HG03039 (cell line): ENCODE measurements at regions not wholly inside any gene's neighbourhood (a gene's known extent, or its start where the extent isn't known, plus 50 kb on each side); places are given as distances from the start of the nearest gene placed in this dataset.
"Not testable (repeated sequence)": the region's sequence is repeated elsewhere in the genome, so short reads cannot be mapped to it uniquely, and the experiment has no call there.

Source experiments
- ATAC-seq: cut with Tn5 transposase; IDR thresholded peaks from one replicate; pipeline ENCODE4 v1.9.1; 2021; ENCODE audit warnings: mild to moderate bottlenecking, moderate library complexity; ENCODE audit not compliant: unreplicated experiment

DNA sequence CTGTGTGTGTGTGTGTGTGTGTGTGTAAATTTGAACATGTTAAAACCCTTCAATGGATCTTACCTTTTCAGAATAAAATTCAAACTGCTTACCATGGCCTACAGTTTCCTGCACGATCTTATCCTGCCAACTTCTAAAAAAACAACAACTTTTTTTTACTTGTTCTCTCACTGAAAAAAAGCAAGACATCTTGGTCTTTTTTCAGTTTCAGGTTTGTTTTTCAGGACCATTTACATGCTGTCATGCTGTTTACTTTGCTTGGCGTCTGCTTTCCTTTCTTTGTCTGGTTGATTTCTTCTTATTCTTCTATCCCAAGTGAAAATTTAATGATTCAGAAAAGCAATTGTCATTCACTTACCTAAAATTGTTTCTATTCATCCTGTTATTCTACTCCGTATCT lies 286.3 kb upstream of the TMEFF2 start:
- ATAC-seq, result no peak

DNA sequence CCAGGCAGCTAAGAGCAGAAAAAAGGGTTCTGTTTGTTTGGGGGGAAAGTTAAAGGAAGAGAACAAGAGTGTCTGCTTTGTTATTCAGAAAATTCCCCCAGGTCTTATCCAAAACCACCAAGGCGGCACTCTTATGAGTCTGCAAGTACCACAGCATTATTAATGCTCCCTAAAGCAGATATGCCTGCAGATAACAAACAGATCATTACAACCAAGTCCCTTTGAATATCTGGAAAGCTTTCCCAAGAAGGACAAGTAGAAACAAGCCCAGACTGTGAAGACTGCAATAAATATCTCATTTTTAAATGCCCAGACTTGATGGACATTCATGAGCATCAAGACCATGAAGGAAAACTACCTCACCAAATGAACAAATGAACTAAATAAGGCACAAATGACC lies 278.6 kb upstream of the TMEFF2 start:
- ATAC-seq, result no peak

DNA sequence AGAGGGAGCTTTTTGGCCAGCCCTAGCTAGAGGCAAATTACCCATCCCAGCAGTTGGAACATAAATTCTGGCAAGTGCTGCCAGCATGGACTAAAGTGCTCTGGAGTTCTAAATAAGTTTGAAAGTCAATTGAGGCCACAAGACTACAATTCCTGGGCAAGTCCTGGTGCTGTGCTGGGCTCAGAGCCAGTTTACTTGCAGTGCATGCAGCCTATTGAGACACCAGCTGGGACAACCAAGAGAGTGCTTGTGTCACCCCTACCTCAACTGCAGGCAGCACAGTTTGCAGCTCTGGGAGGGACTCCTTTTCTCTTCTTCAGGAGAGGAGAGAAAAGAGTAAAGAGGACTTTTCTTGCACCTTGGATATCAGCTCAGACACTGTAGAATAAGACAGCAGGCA lies 277.2 kb upstream of the TMEFF2 start:
- no peak for ATAC-seq

DNA sequence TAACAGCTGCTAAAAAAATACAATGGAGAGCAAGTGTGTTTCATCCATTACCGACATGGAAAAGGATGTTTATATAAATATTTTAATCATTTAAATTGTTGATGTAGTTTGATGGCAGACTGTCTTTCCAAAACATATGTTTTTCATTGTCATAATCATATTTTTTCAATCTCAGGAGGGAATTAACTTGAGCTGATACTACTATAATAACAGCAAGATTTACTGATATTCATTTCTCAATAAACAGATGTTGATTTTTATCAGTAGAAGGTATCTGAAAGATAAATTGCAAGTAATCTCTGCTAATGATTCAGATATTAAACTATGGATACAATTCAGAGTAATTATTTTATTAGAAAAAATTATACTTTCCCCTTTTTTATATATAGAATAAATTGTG lies 274.9 kb upstream of the TMEFF2 start:
- no peak for ATAC-seq

DNA sequence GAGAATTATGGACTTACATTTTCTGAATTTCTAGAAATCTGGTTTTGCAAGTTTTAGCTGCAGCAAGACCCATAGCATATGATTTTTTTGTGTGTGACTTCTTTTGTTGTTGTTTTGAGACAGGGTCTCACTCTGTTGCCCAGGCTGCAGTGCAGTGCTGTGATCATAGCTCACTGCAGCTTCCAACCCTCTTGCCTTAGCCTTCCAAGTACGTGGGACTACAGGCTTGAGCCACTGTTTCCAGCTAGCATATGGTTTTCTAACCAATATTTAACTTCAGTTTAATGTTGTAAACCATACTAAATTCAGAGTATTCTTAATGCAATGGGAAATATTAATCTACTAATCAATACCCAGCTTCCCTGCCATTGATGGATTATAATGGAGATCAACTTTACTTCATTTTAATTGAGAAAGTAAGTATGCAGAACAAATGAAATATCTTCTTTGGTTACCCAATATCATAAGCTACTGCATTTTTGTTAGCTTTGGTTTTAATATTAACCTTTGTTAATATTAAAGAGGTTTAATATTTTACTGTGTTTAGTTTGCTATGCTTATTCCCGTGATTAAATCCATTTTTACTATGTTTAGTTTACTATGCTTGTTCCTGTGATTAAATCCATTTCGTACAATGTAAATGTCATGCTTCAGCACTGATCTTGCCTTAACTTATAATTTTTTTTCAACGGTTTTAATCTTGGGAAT lies 273.4 kb upstream of the TMEFF2 start:
- no peak for ATAC-seq

DNA sequence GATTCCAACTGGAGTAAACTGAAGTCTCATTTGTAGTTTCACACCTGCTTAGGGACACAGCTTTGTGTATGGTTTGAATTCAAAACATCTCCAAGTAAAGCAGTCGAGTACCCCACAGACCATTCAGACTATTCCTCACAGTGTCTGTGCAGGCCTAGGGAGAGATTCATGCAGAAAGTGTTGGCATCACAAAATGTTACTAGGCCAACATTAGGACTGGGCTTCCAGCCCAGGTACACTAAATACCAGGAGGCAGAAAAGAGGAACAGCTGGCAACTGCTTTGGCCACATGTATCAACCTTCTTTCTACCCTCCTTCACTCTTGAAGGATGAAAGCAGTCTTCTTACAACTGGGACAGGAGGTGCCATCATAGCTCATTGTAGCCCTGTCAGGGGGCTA lies 270.4 kb upstream of the TMEFF2 start:
- no peak for ATAC-seq

DNA sequence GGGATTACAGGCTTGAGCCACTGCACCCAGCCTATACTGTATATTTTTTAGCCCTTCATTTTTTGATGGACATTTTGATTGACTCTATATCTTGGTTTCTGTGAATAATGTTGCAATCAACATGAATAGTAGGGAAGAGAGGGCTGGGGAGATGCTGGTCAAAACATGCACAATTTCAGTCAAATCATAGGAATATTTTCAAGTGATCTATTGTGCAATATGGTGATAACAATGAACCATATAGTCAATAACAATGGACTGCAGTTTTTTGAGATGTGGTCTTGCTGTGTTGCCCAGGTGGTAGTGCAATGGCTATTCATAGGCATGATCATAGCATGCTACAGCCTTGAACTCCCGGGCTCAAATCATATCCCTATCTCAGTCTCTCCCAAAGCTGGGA lies 264.7 kb upstream of the TMEFF2 start:
- ATAC-seq, result no peak

DNA sequence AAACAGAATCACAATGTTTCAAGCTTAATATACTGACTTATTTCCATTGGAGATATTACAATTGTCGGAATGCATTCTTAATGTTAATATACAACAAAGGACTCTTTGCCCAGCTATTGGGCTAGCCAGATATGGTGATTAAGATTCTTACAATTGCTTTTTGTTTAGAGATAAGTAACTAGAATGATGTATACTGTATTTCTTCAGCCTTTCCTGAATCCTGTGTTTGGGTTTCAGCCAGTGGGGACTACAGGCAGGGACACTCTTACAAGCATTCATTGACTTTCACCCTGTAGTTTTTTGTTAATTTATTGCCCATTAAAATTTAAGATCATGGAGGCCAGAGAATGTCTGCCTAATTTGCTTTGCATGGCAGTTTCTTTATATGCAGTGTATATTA lies 254.1 kb upstream of the TMEFF2 start:
- no peak for ATAC-seq

DNA sequence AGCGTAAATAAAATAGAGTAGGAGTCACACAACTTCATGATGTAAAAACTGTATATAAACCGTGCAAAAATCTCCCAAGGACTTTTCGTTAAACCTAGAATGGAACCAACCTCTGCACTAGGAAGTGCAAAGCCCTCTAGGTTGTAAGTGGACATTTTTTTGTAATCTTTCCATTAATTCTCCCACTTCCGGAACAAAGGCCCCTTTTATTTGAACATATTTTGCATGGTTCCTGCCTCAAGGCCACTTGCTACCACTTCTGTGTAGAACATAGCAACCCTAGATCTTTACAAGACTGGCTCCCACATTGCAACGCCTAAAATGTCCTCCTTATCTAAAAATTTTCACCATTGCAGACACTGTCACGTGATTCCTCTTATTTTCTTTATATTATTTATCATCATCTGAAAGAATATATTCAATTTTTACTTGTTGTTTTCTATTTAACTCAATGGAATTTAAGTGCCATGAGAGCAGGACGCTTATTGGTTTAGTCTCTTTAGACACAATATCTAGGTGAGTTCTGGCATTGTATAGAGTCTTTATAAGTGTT lies 249.6 kb upstream of the TMEFF2 start:
- ATAC-seq, result no peak

DNA sequence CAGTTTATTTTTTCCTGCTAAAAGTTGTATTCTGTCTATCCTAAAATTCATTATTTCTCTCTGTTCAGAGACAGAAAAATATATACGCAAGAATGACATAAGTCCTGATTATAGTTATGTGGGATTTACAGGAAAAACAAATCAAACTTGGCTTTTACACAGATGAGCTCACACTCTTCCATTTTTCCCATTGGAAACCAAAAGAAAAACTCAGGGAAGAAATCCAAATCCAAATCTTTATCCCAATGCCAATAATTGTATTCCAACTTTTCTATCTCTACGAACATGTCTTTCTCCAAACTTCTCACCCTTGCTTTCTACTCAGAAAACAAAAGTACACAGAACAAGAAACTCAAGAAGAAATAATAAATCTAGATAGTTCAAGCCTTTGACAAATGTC lies 249.1 kb upstream of the TMEFF2 start:
- ATAC-seq, result no peak

DNA sequence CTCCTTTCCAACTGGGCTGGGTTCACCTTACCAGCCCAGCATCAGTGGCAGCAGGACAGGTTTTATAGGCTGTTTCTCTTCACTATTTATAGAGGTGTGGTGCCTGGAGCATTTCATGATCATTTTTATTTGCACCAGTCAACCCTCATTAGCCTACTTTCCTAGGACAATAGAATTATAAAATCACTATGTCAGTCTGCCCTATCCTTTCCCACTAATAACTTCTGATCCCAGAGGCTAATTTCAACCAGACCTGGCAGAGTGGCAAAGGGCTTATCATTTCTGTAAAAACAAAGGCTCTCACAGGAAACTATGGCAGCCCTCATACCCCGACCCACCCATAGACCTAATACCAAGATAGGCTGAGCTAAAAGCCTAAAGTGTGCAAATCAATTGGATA lies 243.5 kb upstream of the TMEFF2 start:
- ATAC-seq, result no peak

DNA sequence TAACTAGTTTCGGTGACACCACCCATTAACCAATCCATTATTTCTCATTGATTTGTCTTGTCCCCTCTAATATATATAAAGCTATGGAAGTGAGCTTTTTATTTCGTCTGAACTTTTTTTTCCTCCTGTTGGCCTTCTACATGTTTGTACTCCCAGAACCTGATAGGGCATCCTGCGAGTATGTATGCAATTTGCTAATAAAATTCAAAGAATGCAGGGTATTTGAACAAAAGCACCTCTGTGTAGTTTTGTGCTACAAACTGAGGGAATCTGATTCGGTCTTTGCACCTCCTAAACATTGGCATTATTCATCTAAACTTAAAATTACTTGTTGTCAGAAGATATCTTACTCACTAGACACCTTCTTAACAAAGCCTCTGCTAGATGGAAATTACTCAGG lies 242.9 kb upstream of the TMEFF2 start:
- no peak for ATAC-seq

DNA sequence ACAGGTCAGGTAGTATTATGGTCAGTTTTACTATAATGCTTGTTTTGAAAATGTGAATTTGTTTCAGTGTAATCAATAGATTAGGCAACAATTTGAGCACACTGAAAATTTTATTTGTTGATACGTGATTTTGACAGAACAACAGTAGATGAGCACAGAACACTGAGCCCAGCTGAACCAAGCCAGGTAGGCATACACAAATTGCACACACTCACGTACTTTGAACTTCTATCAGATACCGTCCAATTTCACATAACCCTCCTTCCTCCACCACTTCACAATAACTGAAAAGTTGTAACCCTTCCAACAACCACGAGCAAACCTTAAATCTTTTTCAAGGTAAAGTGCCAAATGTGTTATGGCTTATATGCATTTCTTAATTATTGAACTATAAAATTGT lies 229.5 kb upstream of the TMEFF2 start:
- no peak for ATAC-seq

DNA sequence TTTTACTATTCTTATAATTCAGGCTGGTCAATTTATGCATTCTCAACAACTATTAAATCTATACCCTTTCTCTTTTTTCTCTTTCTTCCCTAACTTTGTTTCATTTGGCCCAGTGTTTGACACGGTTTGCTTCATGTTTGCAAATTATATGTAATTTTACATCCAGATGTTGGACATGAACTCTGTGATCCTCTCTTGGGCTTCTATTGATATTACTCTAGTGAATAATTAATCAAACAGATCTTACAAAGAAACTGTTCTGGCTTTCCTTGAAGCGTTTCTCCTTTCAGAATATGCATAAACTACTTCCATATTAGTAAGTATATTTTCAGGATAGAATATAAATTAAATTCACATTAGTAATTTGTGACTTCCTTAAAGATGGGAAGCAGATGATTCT lies 225.1 kb upstream of the TMEFF2 start:
- no peak for ATAC-seq

DNA sequence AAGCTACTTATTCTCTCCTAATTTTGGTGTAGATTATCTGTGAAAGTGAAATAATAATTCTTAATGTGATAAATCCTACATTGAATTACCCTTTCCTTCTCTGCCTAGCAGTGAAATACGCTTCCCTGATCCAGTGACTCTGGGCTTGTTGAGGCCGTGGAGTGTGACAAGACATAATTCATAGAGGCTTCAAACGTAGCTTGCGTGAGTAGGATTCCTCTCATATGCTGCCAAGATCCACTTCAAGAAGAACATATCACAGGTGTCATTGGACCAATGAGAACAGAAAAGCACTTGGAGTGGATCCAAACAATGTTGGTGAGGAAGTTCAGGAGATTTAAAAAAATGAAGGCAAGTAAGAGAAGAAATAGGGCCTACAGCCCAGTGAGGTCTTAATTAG lies 221.3 kb upstream of the TMEFF2 start:
- ATAC-seq, result no peak

DNA sequence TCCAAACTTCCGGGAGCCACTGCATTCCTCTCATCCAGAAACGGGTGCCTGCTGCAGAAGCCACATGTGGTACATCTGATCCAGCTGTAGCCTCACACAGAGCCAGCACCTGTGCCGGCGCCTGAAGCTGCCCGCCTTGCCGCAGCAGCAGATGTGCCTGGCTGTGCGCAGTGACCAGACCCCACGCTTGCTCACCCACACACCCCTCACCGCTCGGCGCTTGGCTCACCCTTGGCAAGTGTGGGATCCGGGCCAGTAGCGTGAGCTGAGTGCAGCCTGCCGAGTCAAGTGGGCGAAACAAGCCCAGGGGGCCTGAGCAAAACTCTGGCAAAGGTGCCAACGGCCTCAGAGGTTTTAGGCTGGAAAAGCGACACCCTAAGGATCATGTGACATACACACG lies 220.1 kb upstream of the TMEFF2 start:
- ATAC-seq, result no peak

DNA sequence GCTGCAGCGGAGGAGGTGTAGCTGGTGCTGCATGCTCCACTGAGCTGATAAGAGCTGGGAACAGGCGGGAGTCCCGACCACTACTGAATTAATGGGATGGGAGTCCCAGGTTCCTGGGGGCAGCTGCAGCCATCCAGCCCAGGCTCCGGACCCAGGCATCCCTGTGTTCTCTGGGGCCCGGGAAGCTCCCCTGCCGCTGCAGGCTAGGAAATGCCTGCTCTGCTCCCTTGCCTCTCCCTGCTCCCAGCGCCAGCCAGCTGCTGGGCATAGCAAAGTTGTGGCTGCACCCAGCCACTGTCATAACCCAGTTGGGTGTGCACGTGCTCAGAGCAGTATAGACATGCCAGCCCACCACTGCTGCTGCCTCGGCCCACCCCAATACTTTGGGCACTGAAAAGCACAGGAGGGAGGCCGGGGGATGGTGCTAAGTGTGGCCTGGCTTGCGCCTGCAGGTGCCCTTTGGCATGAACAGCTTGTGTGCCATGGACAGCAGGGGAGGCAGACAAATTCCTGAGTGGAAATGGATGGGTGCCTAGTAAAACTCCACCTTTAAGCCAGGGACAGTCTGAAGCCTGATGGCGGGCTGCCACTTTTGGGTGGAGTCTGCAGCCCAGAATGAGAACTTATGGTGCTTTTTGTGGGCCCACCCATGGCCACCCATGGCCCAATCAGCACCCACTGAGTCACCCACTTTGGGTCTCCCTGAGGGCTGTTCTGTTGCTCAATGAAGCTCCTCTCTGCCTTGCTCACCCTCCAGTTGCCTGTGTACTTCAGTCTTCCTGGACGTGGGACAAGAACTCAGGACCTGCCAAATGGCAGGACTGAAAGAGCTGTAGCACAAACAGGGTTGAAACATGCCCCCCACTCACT lies 219.3 kb upstream of the TMEFF2 start:
- ATAC-seq, result no peak

DNA sequence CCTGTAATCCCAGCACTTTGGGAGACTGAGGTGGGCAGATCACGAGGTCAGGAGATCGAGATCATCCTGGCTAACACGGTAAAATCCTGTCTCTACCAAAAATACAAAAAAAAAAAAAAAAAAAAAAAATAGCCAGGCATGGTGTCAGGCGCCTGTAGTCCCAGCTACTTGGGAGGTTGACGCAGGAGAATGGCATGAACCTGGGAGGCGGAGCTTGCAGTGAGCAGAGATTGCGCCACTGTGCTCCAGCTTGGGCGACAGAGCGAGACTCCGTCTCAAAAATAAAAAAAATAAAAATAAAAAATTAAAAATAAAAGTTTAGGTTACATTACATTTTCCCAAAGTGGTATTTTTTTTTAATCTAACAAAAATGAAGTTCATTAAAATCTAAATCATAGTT lies 218.1 kb upstream of the TMEFF2 start:
- ATAC-seq, result not testable (repeated sequence)

DNA sequence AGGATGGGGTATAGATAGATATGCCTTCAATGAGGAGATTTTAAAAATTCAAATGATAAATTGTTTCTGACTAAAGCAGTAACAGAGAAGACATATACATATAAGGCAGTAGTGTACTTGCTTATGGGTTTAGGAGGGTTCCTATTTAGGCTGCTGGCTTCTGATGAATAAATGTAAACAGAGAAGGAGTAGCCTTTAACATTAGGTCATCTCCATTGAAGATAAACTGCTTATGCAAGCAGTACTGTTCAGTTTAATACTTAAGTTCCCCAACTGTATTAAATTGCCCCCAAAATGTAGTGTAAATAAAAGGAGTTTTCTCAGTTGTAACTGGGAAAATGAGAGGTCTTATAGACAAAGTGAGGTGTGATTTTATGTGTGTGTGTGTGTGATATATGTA lies 217.7 kb upstream of the TMEFF2 start:
- no peak for ATAC-seq

DNA sequence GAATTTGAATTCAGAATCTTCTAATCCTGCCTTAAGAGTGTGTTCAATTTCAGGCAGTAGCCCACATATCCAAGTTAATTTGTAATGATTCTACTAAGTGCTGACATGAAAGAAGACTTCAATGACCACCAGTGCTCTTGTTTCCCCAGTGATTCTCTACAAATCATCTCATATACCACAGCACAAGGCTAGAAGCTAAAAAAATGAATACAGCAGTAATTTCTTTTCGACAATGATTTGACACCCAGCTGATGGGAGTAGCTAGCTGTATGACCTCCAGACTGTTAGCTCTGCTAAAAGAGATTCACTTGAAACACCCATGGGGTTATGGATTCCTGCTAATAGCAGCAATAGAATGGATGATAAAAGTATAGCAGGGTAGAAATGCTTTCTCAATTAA lies 217.0 kb upstream of the TMEFF2 start:
- ATAC-seq, result no peak

DNA sequence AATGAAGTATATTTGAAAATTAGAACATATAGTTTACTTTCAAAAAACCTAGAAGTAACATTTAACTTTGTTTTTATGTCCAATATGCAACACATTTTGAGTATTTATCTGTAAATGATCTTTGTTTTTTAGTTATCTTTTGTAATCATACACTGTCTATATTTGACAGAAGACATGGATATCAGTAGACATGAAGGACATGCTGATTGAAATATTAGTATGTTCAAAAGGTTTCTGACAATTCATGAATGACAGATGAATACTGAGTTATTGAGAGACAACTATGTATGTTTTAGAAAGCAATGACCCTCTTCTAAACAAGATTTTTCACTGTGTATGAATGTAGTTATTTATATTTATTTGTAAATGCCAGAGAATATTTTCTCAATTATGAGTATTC lies 215.6 kb upstream of the TMEFF2 start:
- ATAC-seq, result no peak

DNA sequence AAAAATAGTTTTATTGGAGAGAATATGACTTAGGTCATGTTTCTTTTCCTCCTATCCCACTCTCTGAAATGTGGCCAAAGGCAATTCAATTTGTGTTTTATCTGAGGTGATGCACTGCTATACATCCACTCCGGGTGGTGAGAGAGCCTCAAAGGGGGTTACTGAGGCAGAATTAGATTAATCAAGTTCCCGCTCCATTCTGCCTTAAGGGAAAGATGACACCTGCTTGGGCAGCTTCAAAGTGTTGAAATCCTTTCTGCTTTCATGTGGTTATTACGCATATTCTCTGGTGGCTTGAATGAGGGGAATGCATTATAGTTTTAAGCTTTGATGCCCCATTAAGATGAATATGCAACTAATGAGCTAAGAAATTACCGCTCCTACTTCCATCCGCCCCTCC lies 213.0 kb upstream of the TMEFF2 start:
- ATAC-seq, result no peak
